ENCODE measurements at regions not wholly inside any gene's neighbourhood (a gene's known extent, or its start where the extent isn't known, plus 50 kb on each side); places are given as distances from the start of the nearest gene placed in this dataset.

DNA sequence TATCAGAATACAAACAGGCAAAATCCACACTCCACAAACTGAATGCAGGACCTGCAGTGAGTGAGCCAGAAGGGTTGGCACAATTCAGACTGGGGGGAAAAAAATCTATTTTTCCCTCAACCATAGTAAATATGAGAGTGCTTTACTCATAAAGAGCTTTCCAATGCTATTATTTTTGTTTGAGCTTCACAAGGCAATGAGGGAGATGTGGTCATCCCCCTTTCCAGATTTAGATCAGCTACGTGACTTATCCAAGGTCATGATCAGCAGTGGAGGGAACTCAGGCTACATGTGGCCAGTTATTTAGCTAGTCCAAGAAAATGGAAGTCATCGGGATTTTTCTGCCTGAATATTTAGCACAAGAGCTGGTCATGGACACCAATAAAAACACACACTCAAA lies 120.4 kb upstream of the KLF7 start:
- no peak for DNase-seq

DNA sequence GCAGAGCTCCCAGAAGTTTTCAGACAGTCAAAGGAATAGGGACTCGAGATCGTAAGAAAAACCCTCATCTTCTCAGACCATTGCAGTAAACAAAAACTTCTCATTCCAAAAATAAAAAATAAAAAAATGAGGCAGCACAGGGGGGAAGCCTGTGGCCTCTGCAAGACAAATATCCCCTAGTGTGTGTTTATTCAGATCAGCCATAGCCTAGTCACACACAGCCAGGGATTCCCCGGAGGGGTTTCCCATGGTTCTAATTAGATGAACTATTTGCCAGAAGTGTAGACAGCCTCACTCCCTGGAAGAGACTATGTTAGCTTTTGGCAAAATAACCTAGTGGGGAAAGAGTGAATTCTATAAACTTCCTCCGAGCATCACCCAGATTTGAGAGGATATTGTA lies 122.9 kb upstream of the KLF7 start:
- DNase-seq, result no peak

DNA sequence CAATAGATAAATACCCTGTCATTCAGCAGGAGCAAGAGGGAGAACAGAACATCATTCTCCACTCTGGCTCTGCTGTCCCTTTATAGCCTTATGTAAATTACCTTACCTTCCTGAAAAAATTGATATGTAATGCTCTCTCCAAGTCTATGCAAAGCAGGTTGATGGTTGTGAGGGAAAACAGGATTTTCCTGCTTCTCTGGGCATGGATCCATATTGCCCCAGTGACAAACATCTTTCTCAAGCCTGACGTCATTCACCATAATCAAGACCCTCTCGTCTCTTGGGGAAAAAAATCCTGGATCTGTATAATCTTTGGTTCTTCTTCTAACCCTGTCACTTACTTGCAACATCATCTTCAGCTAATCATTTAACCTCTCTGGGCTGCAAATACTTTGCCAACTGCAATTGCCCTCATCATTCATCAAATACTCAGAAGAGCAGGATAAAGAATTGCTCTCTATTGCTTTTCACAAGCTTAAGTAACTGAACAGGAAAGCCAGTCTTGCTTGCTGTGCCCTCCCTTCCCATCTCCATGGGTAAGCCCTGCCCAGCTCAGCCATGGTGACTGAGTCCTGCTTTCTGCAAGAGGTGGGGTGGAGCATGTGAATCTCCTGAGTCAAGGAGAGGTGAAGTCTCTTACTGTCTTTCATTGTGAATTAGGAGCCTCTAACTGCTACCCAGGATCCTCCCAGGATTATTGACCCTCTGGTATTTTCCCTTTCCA lies 123.7 kb upstream of the KLF7 start:
- no peak for DNase-seq

DNA sequence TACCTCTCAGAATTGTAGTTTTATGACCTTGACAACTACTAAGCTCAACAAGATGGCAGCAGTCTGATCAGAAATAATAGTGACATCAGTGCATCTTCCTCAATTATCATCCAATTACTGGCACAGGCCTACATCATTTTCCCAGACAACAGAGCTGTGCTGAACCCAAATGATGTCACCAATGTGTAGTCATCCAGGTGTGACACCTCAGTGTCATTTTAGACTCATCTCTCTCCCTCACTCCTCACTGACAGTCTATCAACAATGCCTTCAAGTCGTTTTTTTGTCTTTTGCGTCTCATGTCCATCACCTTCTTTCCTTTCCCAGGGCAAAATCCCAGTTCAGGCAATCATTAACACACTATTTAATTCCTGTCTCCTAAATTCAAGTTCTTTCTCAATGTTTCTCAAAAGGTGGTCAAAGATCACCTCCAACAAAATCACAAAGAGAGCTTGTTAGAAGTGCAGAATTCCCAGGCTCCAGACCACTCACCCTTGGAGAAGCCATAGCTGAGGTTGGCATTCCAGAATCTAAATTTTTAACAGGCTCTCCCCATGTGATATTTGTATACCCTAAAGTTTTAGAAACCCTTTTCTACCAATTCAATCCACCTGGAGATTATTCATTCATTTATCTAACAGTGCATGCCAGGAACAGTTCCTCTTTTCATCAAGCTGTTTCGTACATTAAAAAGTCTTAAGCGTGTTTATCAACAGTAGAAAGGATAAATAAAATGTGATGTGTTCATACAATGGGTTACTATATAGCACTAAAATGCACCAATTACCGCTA lies 125.3 kb upstream of the KLF7 start:
- DNase-seq, result no peak

DNA sequence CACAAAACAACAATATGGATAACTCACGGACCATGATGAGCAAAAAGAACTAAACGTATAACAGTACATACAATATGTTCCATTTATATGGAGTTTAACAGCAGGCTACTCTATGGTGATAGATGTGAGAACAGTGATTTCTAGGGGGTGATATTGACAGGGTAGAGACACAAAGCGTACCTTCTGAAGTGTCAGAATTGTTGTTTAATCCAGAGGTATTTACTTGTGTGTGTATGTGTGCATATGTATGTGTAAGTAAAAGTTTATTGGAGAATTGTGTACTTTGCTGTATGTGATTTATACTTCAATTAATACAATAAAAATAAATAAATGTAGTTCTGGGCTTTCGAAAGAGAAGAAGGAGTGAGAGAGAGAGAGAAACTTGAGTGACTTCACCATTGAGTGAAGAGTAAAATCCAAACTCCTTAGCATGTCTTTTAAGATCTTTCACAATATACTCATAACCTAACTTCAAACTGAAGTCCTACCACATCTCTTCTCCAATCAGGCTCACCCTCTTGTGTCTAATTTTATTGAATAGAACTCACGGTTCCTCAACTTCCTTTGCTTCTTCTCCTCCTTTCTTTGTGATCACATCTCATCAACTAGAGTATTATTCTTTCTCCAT lies 126.0 kb upstream of the KLF7 start:
- DNase-seq, result no peak

DNA sequence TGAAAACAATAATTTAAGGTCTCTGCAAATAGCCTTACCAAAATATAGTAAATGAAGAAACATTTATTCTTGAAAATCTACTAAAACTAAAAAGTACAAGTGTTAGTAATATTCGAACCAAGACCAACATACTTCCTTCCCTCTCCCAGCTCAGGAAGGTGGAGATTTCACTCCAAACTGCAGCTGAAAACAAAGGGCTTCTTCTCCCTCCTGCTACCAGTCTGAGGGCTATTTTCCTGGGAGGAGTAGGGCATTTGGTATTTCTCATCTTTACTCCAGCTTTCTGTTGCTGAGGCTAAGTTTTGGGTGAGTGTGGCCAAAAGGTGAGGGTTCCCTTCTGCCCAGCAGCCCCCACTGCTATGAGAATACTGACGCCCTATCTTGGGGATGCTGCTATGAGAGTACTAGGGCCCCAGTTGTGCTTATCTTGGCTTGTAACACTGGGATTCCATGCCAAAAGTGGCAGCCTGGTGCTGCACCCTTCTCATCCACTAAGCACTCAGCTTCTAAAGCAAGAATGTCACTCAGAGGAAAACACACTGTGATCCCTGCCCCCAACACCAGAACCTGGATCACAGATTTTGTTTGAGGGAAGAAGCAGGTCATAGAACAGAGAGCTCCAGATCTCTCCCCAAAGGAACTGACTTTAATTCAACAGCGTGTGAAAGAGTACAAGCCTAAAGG lies 130.7 kb upstream of the KLF7 start:
- no peak for DNase-seq

- no peak for DNase-seq
These were observed 135.1 kb upstream of the KLF7 start for GRCh38 chr2:207300817-207301216.

GRCh38 chr2:207304761-207305160 lies 139.0 kb upstream of the KLF7 start:
- DNase-seq, result no peak

DNA sequence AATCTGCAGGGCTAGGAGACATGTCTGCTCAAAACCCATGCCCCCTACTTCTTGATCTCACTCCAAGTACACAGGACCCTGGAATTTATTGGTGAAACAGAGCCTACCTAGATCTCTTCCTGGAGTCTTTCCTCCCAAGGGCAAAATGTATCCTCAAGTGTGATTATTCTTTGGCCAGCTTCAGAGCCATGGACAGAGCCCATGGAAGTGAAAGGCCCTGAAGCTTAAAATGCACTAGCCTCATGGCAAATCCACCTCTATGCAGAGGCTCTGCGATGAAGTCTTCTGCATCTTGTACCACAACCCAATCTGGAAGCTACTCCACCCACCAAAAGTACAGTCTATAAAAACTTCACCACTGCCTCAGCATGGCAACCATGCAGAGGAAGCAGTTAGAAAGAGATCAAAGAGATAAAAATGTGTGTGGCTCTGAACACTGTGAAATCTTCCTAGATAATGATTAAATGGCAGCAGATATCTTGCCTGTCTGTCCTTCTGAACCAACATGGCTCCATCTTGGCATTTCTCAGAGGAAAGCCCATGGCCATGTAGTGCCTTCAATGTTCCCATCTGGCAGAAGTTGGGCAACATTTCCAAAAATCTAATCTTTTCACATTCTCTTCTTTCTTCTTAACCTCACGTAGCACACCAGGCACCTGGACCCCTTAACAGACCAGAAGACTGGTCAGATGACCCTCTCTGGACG lies 142.9 kb upstream of the KLF7 start:
- DNase-seq, result no peak

DNA sequence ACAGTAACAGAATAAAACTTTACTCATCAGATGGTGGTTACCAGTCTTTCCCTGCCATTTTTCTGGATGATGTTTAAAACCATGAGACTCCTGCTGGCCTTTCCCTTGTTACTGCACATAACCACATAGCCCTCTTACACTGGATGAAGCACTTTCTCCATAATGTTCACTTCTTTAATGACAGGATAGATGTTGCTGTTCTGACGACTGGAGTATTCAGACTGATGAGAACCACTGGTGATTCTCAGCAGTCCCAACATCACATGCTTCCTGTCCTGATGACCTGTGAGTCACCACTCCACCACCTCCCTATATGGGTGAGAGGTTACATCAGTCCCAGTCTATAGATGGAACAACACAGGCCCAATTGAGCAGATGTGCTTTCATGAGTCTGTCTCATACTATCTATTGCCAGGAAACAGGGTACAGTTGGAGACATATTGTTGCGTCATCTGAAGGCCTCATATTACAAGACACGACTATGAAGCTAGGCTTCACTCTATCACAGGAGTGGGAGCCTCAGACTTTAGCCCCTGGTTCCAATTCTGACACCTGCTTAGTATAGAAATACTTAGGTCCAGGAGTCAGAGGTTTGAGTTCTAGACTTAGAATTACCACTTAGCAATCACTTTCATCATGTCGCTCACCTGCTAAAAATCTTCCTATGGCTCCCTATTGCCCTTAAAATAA lies 145.7 kb upstream of the KLF7 start:
- DNase-seq, result peak in 2 of 56 donors; percentile 11 to 15

GRCh38 chr2:207312006-207312356 lies 146.2 kb upstream of the KLF7 start:
- DNase-seq, result no peak

DNA sequence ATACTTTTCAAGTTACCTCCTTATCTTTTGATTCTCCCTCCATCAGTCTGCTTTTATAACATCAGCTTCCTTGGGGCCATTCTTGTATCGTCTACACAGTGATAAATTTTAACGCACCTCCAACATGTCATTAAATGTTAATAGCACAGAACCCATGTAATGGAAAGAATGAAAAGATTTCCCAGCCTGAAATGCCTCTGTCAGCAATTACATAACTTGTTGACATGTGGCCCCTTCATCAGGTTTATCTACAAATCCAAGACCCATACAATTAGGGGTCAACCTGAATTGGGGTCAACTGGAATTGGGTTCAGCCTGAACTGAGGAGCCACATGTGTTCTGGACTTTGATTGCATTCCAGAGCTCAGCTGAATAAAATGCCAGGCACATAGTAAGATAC lies 148.2 kb upstream of the KLF7 start:
- DNase-seq, result no peak

- no peak for DNase-seq
These were observed 149.4 kb upstream of the KLF7 start for GRCh38 chr2:207315131-207315530.

GRCh38 chr2:207316484-207316883 lies 150.7 kb upstream of the KLF7 start:
- no peak for DNase-seq

- DNase-seq, result no peak
These were observed 151.2 kb upstream of the KLF7 start for GRCh38 chr2:207316906-207317305.

GRCh38 chr2:207317378-207317984 lies 151.7 kb upstream of the KLF7 start:
- no peak for DNase-seq

DNA sequence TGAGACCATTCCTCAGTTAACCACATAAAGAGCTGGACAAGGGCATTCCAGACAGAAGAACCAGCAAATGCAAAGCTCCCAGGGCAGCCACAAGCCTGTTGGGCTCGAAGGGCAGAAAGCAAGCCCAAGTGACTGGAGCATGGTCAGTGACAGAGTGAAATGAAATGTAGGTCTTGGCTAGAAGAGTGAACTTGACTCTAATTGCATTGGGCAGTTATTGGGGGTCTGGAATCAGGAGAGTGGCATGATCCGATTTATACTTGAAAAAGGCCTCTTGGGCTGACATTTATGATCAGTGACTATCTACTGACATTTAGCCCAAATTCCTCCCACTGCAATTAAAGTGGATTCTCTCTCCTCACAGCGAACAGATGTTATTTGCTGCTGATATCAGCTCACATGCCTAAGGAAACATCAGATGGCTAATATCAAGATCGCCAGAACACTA lies 152.5 kb upstream of the KLF7 start:
- no peak for DNase-seq

- no peak for DNase-seq
These were observed 153.6 kb upstream of the KLF7 start for GRCh38 chr2:207319316-207319715.

- no peak for DNase-seq
These were observed 154.8 kb upstream of the KLF7 start for GRCh38 chr2:207320381-207321159.
